SU-DHL-6 (cell line): ENCODE measurements at regions not wholly inside any gene's neighbourhood (a gene's known extent, or its start where the extent isn't known, plus 50 kb on each side); places are given as distances from the start of the nearest gene placed in this dataset.

Source experiments
- H2AFZ ChIP-seq: fragments of 200-600 bp; sonication (generic); 2 replicates; pipeline ENCODE4 v1.6.1; 2014; ENCODE audit warnings: low read depth, mild to moderate bottlenecking, moderate library complexity, mixed read lengths, antibody characterized with exemption, low read length; ENCODE audit not compliant: severe bottlenecking
- H3F3A ChIP-seq: fragments of 200-600 bp; shearing (Covaris generic); 2 replicates; pipeline ENCODE4 v1.6.0; 2016; ENCODE audit warnings: antibody characterized with exemption, mild to moderate bottlenecking; ENCODE audit not compliant: insufficient read depth
- H3K27ac ChIP-seq: fragments of 200-600 bp; sonication (generic); 2 replicates; pipeline ENCODE4 v1.5.1; 2016; ENCODE audit warnings: low read depth, mild to moderate bottlenecking, low read length, moderate library complexity, mixed read lengths
- H3K27me3 ChIP-seq: fragments of 200-600 bp; sonication (generic), shearing (Covaris generic); 2 replicates; pipeline ENCODE4 v1.6.0; 2014; ENCODE audit warnings: mild to moderate bottlenecking, low read length
- H3K36me3 ChIP-seq: fragments of 200-600 bp; sonication (generic); 2 replicates; pipeline ENCODE4 v1.6.1; 2014; ENCODE audit warnings: mild to moderate bottlenecking, low read length, mixed read lengths
- H3K4me2 ChIP-seq: fragments of 300-600, 200-600 bp; shearing (Covaris generic), sonication (generic); 2 replicates; pipeline ENCODE4 v1.6.0; 2014; ENCODE audit warnings: low read length, low read depth, mild to moderate bottlenecking; ENCODE audit not compliant: poor library complexity, severe bottlenecking
- H3K4me3 ChIP-seq: fragments of 200-600 bp; sonication (generic); 2 replicates; pipeline ENCODE4 v1.5.1; 2014; ENCODE audit warnings: antibody characterized with exemption, low read length, mild to moderate bottlenecking, mixed read lengths; ENCODE audit not compliant: insufficient read depth, poor library complexity, severe bottlenecking
- H3K79me2 ChIP-seq: fragments of 200-600 bp; sonication (generic); 2 replicates; pipeline ENCODE4 v1.6.1; 2014; ENCODE audit warnings: mild to moderate bottlenecking, low read length, moderate library complexity; ENCODE audit not compliant: insufficient read depth
- H3K9ac ChIP-seq: fragments of 200-600 bp; sonication (generic); 2 replicates; pipeline ENCODE4 v1.7.0; 2014; ENCODE audit warnings: mild to moderate bottlenecking, low read length
- H3K9me2 ChIP-seq: fragments of 200-600 bp; sonication (generic); replicated peaks from 2 replicates; pipeline ENCODE4 v1.6.1; 2014; ENCODE audit warnings: low read length; ENCODE audit not compliant: insufficient read depth
- H3K9me3 ChIP-seq: fragments of 200-600 bp; sonication (generic); 2 replicates; pipeline ENCODE4 v1.6.1; 2014; ENCODE audit warnings: low read length, mixed read lengths; ENCODE audit not compliant: insufficient read depth
- H4K20me1 ChIP-seq: fragments of 200-600 bp; sonication (generic); 2 replicates; pipeline ENCODE4 v1.6.1; 2014; ENCODE audit warnings: low read depth, mild to moderate bottlenecking, antibody characterized with exemption, low read length, moderate library complexity, mixed read lengths
- EZH2phosphoT487 ChIP-seq: fragments of 200-600 bp; sonication (generic), shearing (Covaris generic); conservative IDR thresholded peaks from 2 replicates; pipeline ENCODE4 v1.6.1; 2018; ENCODE audit warnings: mild to moderate bottlenecking, antibody characterized with exemption, low read length, moderate library complexity, mixed read lengths
- TF ChIP-seq, protein P1 (sequence below): fragments of 200-600 bp; sonication (generic); IDR thresholded peaks from one replicate; pipeline ENCODE4 v1.5.1; 2017; ENCODE audit warnings: antibody characterized with exemption, mild to moderate bottlenecking, low read length, moderate library complexity; ENCODE audit not compliant: insufficient read depth, poor library complexity, severe bottlenecking

DNA sequence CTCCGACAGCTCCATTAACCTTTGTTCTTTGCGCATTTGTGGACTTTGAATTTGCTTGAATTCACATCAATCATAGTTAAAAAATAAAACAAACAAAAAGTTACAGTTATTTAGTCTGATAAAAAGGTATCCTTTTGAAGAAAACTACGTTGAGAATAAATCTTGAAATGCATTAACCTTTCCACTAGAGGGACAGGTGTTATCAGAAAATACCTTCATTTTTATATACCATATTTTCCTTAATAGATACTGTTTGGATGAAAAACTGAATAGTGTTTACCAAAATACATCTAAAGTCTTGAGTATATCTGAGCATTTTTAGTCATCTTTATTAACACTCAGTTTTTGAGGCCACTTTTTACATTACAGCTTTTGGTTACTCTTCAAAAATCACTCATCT, 371.9 kb downstream of the ZWINT start:
- Histone ChIP-seq H3K9ac (no peak overlapping the region), H3K79me2 (no peaks in the 10 kb centered on the region), H3K4me2 (no peak overlapping the region), H3K9me2 (no peaks in the 10 kb centered on the region), H3K9me3 (no peaks in the 10 kb centered on the region), H2AFZ (no peak overlapping the region), H3K36me3 (no peaks in the 10 kb centered on the region), H4K20me1 (no peaks in the 10 kb centered on the region), H3K4me3 (no peak overlapping the region), H3K27me3 (no peaks in the 10 kb centered on the region), H3K27ac (no peak overlapping the region), H3F3A (no peaks in the 10 kb centered on the region)
- TF ChIP-seq, protein P1, sequence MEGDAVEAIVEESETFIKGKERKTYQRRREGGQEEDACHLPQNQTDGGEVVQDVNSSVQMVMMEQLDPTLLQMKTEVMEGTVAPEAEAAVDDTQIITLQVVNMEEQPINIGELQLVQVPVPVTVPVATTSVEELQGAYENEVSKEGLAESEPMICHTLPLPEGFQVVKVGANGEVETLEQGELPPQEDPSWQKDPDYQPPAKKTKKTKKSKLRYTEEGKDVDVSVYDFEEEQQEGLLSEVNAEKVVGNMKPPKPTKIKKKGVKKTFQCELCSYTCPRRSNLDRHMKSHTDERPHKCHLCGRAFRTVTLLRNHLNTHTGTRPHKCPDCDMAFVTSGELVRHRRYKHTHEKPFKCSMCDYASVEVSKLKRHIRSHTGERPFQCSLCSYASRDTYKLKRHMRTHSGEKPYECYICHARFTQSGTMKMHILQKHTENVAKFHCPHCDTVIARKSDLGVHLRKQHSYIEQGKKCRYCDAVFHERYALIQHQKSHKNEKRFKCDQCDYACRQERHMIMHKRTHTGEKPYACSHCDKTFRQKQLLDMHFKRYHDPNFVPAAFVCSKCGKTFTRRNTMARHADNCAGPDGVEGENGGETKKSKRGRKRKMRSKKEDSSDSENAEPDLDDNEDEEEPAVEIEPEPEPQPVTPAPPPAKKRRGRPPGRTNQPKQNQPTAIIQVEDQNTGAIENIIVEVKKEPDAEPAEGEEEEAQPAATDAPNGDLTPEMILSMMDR: no peak
- TF ChIP-seq EZH2phosphoT487: no peak

DNA sequence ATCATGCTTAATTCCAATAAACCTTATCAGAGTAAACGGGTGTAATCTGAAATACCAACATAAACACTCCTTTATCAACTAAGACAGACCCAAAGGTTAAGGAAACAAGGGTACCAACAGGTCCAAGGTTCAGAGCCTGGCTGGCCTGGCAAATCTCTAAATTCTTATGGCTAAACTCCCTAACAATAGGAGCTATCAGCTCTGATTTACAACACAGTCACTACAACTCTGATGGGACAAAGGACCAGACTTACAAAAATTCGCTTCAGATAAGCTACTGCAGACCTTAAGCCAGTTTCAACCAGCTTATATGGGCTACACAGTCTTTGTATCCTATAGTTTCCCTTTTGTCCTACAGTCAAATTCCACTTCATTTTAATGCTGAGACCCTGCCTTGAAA, 381.9 kb downstream of the ZWINT start:
- Histone ChIP-seq H3F3A (no peaks in the 10 kb centered on the region), H3K79me2 (no peaks in the 10 kb centered on the region), H3K9me2 (no peaks in the 10 kb centered on the region), H4K20me1 (no peaks in the 10 kb centered on the region), H2AFZ (no peak overlapping the region), H3K4me3 (no peak overlapping the region), H3K9ac (no peak overlapping the region), H3K27me3 (no peaks in the 10 kb centered on the region), H3K9me3 (no peaks in the 10 kb centered on the region), H3K27ac (no peak overlapping the region), H3K4me2 (no peak overlapping the region), H3K36me3 (no peaks in the 10 kb centered on the region)
- no peak for TF ChIP-seq EZH2phosphoT487
- TF ChIP-seq, protein P1: no peak

DNA sequence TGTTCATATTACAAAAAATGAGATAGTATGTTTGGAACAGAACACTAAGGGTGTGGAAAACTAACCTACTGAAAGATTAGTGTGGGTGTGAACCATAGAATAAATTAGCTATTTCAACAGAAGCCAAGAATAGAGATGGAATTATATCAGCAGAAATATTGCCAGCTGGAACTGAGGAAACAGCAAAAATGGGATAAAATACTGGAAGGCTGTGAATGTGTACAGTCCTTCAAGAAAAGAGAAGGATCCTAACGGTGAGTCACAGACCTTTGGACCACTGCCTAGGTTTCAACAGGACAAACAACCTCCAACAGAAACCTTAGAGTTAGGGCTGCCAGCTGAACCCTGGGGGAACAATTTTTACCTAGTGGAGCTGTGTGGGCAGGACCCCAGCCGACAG, 395.0 kb downstream of the ZWINT start:
- H3K79me2 ChIP-seq: no peaks in the 10 kb centered on the region
- H3K27ac ChIP-seq: no peak overlapping the region
- no peak overlapping the region for H3K9ac ChIP-seq
- H3K4me2 ChIP-seq: no peak overlapping the region
- no peaks in the 10 kb centered on the region for H4K20me1 ChIP-seq
- TF ChIP-seq, protein P1: no peak
- TF ChIP-seq EZH2phosphoT487: no peak
- H3K4me3 ChIP-seq: no peak overlapping the region
- H2AFZ ChIP-seq: no peak overlapping the region
- H3K36me3 ChIP-seq: no peaks in the 10 kb centered on the region
- no peaks in the 10 kb centered on the region for H3F3A ChIP-seq
- H3K9me2 ChIP-seq: no peaks in the 10 kb centered on the region
- no peaks in the 10 kb centered on the region for H3K9me3 ChIP-seq
- H3K27me3 ChIP-seq: no peaks in the 10 kb centered on the region

DNA sequence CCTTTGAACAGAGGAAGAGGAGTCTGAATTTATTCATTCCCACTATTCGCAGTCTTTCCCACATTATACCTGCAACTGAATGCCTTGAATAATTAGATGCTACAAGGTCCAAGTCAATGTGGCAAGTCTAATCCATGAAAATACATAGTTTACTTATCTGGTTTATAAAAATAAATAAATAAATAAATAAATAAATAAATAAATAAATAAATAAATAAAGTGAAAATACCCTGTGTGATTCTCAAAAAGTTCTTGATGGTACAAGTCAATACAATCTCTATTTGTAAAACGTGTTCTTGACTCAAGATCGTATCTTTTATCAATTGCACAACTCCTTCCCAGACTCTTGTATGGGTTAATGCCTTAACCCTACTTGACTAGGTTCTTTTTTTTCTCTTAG, 417.7 kb downstream of the ZWINT start:
- Histone ChIP-seq H3K9ac (no peak overlapping the region), H3F3A (no peaks in the 10 kb centered on the region), H3K4me3 (no peak overlapping the region), H4K20me1 (no peaks in the 10 kb centered on the region), H2AFZ (no peak overlapping the region), H3K9me2 (no peaks in the 10 kb centered on the region), H3K36me3 (no peaks in the 10 kb centered on the region), H3K4me2 (no peak overlapping the region), H3K79me2 (no peaks in the 10 kb centered on the region), H3K27me3 (no peaks in the 10 kb centered on the region), H3K9me3 (no peaks in the 10 kb centered on the region; the same call in 1 of the 2 replicates), H3K27ac (no peak overlapping the region)
- TF ChIP-seq, protein P1: no peak
- TF ChIP-seq EZH2phosphoT487: no peak
